Coronary artery (tissue), 2 donors: ENCODE measurements at regions not wholly inside any gene's neighbourhood (a gene's known extent, or its start where the extent isn't known, plus 50 kb on each side); places are given as distances from the start of the nearest gene placed in this dataset.

Experiments used
- DNase-seq: peaks from one replicate; pipeline ENCODE4 v3.0.0-alpha.2; 2017; ENCODE audit warnings: low spot score
- H3K27ac ChIP-seq, 2 donors: fragments of 200-600 bp; sonication (generic); one replicate each; pipeline ENCODE4 v1.5.1; 2016 to 2019
- H3K4me3 ChIP-seq: fragments of 200-600 bp; sonication (generic); 2 replicates; pipeline ENCODE4 v1.5.1; 2016; ENCODE audit warnings: mild to moderate bottlenecking, moderate library complexity
- TF ChIP-seq, protein P1 (sequence below): fragments of 200-600 bp; sonication (generic); IDR thresholded peaks from one replicate; pipeline ENCODE4 v1.5.1; 2019; ENCODE audit warnings: antibody characterized with exemption

DNA sequence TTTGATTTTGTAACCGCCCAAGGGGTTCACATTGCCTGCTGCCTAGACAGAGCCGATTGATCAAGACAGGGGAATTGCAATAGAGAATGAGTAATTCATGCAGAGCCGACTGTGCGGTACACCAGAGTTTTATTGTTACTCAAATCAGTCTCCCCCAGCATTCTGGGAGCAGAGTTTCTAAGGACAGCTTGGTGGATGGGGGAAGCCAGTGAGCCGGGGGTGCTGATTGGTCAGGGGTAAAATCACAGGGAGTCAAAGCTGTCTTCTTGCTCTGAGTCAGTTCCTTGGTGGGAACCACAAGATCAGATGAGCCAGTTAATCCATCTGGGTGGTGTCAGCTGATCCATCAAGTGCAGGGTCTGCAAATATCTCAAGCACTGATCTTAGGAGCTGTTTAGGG lies 60.0 kb upstream of the EZR start:
- Histone ChIP-seq H3K4me3 (no peak overlapping the region), H3K27ac (no peak overlapping the region)
- no peak for DNase-seq
- TF ChIP-seq, protein P1, sequence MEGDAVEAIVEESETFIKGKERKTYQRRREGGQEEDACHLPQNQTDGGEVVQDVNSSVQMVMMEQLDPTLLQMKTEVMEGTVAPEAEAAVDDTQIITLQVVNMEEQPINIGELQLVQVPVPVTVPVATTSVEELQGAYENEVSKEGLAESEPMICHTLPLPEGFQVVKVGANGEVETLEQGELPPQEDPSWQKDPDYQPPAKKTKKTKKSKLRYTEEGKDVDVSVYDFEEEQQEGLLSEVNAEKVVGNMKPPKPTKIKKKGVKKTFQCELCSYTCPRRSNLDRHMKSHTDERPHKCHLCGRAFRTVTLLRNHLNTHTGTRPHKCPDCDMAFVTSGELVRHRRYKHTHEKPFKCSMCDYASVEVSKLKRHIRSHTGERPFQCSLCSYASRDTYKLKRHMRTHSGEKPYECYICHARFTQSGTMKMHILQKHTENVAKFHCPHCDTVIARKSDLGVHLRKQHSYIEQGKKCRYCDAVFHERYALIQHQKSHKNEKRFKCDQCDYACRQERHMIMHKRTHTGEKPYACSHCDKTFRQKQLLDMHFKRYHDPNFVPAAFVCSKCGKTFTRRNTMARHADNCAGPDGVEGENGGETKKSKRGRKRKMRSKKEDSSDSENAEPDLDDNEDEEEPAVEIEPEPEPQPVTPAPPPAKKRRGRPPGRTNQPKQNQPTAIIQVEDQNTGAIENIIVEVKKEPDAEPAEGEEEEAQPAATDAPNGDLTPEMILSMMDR: no peak

DNA sequence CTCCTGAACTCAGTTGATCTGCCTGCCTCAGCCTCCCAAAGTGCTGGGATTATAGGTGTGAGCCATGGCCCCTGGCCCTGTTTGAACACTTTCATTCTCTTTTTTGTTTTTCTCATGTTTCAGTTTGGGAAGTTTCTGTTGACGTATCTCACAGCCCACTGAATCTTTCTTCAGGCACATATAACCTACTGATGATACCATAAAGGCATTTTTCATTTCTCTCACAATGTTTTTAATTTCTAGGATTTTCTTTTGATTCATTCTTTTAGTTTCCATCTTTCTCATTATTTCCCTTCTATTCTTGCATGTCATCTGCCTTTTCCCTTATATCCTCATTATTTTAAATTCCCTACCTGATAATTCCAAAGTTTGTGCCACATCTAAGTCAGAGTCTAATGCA lies 58.5 kb upstream of the EZR start:
- no peak for DNase-seq
- TF ChIP-seq, protein P1: no peak
- no peak overlapping the region for H3K4me3 ChIP-seq
- H3K27ac ChIP-seq: no peak overlapping the region

DNA sequence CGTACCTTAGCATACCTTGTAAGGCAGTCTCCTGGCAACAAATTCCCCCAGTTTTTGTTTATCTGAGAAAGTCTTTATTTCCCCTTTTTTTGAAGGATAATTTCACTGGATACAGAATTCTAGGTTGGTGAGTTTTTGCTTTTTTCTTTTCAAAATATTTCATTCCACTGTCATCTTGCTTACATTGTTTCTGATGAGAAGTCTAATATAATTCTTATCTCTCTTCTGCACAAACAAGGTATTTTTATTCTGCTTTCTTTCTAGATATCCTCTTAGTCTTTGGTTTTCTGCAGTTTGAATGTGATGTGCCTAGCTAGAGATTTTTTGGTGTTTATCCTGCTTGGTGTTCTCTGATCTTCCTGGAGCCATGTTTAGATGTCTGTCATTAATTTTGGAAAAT lies 57.7 kb upstream of the EZR start:
- TF ChIP-seq, protein P1: no peak
- Histone ChIP-seq H3K4me3 (no peak overlapping the region), H3K27ac (no peak overlapping the region)
- DNase-seq: no peak

DNA sequence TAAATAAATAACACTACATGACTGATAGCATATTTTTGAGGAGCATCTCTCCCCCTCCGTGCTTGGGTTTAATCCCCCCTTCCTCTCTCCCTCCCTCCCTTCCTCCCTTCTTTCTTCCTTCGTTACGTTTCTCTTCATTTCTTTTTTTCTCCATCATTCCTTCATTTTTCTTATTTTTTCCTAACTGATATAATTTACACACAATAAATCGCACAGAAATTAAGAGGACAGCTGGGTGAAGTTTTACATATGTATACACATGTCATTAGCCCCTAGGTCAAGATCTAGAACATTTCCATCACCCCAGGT lies 51.4 kb upstream of the EZR start:
- TF ChIP-seq, protein P1: no peak
- Histone ChIP-seq H3K4me3 (peak overlapping the region; percentile 66), H3K27ac (no peak overlapping the region)
- no peak for DNase-seq

DNA sequence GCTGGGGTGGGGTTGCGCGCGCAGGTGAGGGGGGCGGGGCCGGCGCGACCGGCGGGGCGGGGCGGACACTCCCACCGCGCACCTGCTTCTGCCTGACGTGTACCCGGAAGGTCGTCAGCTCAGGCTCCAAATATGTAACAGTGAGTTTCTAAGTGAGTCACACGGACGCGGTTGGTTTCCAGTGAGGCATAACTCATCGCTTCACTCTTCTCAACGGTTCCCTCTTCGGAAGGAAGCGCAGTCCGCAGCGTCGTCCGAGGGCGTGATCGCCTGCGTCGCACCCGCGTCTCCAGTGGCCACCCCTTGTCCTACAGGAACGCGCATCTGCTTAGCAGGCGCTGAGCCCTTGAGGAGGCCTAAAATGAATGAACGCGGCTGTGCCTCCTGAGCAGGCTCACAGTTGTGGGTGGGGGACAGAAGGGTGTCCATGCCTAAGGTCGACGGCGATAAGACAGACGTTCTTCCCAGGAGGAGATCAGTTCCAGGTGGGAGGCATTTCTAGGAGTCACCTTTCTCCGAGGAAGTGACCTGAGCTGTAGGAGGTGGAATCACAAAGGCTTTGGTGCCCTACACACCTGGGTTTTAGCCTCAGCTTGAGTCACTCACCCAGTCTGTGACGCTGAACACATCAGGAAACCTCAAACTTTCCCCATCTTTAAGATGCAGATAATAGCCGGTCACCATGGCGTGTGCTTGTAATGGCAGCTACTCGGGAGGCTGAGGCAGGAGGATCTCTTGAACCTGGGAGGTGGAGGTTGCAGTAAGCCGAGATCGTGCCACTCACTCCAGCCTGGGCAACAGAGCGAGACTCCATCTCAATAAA lies 50.9 kb upstream of the EZR start:
- DNase-seq: peak; percentile 86
- H3K4me3 ChIP-seq: peak overlapping the region; percentile 66
- TF ChIP-seq, protein P1: no peak
- peak overlapping the region; percentile 63 to 76 for H3K27ac ChIP-seq

DNA sequence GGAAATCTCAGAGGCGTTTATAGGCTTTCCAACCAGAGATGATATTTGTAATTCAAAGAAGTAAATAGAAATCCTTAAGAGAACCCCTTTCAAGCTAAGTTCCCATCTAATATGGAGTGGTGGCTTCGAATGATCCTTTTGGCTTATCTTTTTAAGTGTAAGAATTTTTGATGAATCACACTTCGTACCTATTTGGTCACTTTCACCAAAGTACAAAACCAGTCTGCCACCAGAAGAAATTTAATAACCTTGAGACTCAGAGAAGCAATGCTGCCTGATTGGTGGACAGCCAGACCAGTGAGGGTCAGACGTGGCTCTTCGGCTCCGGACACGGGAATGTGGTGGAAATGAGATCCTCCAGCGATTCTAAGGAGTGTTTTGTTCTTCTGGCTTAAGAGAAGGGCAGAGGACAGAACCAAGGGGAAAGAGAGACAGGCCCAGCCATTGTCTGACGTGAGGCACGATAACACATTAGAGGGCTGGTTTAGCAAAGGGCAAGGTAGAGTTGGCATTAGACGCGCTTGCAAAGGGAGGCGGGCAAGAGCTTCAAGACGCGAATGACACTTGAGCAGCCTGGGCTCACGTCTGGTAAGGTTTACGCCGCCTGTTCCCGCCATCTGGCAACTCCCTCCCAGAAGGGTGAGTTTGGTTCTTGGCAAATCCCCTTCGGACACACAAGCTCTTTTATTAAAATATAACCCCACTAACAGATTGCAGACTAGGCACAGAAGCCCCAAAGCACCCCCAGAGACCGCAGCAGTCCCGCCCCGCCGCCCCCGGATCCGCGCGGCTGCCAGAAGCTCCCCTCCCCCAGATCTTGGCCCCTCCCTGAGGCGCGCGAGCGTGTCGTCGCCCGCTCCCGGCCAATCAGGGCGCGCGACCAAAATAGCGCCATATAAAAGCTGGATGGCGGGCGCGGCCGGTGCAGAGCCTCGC lies 50.0 kb upstream of the EZR start:
- Histone ChIP-seq H3K4me3 (peak overlapping the region; percentile 66), H3K27ac (peak overlapping the region; percentile 63 to 76)
- DNase-seq: peak; percentile 83
- TF ChIP-seq, protein P1: no peak
